Non-pigmented ciliary epithelial cell (primary cell): ENCODE measurements at regions not wholly inside any gene's neighbourhood (a gene's known extent, or its start where the extent isn't known, plus 50 kb on each side); places are given as distances from the start of the nearest gene placed in this dataset.
"Not testable (repeated sequence)": the region's sequence is repeated elsewhere in the genome, so short reads cannot be mapped to it uniquely, and the experiment has no call there.

Source experiments
- DNase-seq: peaks from one replicate; pipeline ENCODE4 v3.0.0-alpha.2; 2010; ENCODE audit warnings: low read depth

DNA sequence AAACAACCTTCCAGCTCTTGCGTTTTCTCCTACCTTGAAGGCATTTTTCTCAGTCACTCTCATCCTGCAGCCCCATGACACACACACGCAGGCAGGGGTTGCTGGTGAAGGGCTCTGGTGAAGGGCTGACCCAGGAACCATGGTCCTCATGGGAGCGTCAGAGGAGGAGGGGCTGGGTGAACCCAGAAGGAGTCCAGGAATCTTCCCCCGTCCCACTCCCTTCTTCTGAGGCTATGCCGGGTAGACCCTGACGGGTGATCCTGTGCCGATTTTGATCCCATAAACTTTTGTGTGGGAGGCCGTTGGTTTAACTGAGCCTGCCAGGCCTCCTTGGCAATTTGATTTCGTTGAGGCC lies 278.4 kb upstream of the FOXF1 start:
- DNase-seq = no peak

DNA sequence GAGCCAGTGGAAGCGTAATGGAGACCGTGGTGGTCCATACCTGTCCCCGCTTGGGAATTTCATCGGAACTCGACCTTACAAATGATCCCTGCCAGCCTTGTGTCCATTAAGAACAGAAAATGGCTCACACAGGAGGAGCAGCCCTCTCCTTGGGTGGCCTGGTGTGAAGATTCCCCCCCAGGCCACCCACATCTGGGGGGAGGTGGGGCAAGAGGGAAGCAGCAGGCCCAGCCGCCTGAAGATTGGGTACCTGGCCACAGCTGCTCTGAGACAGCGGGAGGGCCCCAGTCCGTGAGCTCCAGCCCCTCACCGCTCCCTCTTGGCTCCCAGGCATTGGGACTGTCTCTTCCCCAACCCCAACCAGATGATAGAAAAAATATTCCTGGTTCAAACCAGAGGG lies 277.8 kb upstream of the FOXF1 start:
- no peak for DNase-seq

DNA sequence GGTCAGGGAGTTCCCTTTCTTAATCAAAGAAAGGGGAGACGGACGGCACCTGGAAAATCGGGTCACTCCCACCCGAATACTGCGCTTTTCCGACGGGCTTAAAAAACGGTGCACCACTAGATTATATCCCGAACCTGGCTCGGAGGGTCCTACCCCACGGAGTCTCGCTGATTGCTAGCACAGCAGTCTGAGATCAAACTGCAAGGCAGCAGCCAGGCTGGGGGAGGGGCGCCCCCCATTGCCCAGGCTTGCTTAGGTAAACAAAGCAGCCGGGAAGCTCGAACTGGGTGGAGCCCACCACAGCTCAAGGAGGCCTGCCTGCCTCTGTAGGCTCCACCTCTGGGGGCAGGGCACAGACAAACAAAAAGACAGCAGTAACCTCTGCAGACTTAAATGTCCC lies 276.8 kb upstream of the FOXF1 start:
- not testable (repeated sequence) for DNase-seq

DNA sequence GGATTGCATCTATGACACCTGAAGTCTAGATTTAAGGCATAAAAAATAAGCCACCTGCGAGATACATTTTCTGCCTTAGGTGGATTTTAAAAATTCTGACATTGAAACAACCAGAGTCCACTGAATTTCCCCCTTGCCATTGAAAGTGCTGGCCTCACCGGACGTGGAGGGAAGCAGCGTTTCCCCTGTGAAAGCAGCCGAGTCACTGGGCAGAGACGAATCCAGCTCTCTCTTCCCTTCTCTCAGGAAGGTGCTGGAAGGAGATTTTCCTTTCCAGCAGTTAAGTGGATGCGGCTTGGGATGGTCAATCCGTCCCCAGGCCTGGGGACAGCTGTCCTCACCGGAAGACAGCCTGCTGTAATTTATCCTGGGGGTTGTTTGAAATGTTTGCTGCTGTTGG lies 270.9 kb upstream of the FOXF1 start:
- no peak for DNase-seq

DNA sequence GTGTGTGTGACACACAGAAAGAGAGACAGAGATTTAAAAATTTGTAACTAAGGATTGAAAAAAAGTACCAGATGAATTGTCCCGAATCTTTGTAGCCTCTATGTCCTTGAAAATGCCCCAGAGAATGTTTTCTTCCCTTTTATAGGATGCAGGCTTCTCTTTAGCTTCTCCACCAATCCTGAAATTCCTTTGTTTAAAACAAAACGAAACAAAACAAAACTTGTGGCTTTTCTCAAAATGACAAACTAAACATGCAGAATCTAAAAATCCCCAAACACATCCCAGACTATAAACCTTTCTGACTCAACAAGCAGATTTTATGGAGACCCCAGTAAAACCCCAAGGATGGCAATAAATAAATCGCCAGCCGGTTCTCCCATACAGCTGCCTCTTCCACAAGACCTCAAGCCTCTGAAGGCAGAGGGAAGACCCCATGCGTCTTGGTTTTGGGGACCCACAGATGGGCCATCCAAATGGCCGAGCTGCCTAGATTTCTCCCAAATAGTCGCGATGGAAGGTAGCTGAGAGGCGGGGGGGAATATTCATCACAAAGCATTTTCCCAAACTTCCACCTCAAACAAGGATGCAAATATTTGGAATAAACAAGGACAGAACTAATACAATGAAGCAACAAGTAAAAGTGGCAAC lies 269.5 kb upstream of the FOXF1 start:
- no peak for DNase-seq

DNA sequence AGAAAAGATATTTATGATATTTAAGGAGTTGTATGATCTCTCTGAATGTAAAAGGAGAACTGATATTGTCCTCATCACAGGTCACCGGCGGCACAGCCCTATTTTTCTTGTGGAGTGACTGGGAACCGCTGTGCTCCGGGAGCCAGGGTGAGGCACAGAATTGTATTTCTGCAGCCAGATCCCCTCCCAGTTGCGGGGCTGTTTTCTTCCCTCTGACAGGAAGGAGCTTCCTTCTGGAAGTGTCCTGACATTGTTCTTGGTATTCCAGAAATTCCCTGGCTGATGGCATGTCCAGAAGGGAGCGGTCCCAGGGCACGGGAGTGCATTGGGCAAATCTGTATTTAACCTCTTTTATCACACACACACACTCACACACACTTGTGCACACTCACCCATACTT lies 268.6 kb upstream of the FOXF1 start:
- DNase-seq = no peak

DNA sequence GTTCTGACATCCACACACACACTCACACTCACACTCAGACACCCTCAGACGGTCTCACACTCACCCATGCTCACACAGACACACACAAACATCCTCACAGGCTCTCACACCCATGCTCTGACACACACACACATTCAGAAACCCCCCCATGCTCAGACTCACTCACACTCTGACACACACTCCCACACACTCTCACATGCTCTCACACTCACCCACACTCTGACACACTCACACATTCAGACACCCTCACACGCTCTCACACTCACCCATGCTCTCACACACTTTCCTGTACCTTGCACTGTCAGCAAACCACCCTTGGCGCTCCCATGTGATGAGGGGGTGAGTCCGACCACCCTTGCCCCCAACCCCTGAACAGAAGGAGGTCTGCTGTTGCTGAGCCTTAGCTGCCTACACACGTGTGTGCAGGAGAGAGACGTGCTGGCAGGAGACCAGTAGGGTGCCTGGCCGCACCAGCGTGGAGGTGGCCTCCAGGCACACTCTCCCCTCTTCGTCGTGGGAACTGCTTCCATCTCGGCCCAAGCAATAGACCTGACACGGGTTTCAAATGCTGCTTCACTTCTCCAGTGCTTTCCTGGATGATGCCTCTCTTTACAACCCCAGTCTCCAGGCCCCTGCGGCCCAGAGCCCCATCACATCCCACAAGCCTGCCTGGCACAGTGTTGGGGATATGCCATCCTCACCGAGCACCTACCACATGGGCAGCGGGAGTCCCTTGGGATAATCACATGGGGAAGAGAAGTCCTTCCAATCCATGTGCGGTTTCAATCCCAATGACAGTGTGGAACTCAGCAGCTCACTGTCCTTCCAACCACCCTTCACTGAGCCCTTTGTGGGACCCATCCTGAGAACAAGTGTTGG lies 267.8 kb upstream of the FOXF1 start:
- DNase-seq = no peak

DNA sequence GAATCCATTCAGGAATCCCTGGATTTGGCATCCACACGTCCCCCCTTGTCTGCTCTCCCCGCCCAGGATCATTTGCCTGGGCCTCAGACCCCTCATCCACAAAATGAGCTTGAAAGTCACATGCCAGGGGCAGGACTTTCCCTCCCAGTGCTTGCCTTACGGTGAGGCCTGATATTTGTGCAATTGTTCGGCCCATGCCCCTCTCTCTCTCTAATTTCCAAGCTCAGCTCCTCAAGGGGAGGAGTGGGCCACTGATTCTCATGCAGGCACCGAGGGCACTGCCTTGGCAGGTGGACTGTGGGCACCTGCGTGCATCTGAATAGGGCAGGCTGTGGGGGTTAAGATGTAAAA lies 267.2 kb upstream of the FOXF1 start:
- DNase-seq = no peak

DNA sequence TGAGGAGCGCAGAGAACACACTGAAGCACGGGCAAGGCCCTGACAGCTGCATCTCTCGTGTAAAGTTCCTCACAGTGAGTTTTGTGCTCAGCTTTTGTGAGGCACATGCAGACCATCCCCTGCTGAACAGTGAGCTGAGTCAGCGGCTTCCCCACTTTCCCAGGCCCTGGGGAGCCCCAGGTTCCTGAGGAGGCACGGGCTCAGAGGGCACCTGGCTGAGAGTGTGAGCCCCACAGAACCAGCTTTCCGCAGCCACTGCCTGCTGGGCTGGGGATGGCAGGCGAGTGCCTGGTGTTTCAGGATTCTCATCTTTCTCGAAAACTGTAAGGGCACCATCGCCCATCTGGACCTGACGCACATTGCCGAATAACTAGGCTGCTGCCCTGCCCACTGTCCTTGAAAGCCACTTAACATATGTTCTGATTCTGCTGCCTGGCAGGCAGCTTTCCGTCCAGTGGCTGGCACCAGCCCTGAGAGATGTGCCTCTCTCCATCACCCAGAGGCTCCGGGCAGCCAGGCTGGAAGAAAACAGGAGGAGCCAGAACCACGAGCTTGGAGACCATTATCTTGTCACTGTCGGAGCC lies 266.7 kb upstream of the FOXF1 start:
- DNase-seq = no peak

DNA sequence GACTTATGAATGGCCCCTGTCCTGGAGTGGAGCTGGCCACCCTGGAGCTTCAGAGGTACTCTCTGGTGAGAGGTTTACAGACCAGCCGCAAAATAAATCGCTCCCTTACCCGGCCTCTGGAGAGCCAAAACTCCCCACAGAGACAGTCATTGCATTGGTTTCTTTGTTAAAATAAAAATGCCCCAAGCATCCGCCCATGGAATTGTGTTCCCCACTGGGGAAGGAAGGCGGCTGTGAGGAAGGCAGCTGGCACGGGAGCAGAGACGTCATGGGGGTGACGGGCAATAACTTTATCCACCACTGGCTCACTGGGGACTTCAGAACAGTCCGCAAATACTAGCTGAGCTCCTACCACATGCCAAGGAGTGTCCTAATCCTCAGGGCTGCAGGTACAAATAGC lies 266.2 kb upstream of the FOXF1 start:
- DNase-seq = no peak

DNA sequence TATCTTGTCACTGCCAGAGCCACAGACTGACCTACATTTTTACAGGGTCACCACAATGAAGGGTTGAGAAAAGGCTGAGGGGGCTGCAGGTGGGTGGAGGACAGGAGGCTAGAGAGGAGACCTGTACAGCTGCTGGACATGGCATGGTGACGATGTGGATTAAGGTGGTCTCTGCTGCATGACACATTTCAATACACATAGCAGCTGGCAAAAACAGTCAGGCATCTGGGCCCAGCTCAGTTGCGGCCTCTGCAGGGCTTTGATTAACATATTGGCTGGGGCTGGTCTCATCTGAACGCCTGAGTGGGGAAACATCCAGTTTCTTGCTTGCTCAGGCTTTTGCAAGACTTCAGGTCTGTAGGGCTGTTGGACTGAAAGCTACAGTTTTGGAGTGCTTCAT lies 265.4 kb upstream of the FOXF1 start:
- DNase-seq = no peak

DNA sequence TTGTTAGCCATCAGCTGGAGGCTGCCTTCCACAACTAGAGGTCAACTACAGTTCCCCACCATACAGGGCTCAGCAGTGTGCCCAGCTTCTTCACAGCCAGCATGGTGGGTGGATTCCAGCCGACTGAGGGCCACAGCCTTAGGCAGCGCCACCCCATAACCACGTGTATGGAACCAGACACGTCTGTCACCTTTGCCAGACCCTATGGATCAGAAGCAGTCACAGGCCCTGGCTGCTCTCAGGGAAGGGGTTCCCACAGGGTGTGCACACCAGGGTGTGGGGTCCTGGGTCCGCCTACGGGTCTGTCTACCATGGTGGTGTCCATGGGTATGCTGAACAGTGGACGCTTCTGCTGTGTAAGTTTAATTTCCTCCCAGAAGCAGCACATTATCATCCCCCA lies 265.0 kb upstream of the FOXF1 start:
- DNase-seq = no peak

DNA sequence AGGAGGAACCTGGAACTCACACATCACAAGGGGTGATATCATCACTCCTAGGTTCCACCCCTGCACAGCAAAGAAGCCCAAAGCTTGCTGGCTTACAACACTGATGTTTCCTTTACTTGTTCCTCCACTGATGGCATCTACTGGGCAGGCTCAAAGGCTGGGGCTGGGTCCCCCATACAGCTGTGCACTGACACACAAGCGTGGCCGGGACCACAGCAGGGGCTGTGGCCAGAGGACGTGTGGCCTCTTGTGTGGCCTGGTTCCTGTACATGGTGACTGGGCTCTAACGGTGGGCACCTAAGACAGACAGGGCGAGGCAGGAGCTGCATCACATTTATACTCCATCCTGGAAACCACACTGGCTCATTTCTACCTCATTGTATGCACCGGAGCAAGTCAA lies 264.4 kb upstream of the FOXF1 start:
- DNase-seq = no peak

DNA sequence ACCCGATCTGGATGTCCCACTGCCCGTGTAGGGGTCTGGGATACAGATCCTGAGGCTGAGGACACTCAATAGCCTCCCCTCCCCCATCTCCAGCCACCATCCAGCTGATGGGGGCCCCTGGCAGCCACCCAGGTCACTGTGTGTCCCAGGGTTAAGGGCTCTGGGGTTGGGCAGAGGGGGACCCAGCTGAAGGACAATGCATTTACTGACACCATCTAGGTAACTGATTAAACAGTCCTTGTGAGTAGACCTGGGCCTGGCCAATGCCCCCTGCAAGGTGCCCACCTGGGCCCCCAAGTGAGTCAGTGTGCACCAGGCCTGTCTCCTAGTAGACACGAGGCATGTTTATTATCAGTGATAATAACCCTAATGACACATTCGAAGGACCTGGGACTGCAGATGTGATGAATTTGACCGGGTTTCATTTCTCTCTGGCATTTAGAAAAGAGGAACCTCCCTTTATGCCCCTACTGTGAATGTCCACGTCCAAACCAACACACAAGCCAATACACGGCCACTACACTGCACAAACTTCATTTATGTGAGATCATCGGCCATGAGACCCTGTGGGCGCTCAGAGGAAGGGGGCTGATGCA lies 261.9 kb upstream of the FOXF1 start:
- DNase-seq = no peak

DNA sequence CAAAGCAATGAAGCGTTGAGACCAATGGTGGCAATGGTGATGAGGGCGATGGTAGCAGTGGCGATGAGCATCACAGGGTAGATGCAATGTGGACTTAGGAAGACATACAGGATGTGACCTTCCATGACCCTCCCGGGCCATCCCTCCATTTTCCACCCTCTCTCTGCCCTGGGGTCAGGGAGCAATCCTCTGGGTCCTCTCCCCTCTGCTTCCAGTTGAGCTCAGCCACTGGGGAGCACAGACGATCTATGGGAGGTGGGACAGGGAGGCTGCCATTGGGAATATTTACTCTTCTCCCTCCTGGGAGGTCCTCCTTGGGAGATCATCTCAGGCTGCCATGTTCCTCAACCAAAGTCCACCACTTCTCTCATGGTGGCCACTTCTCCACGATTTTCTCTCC lies 260.7 kb upstream of the FOXF1 start:
- no peak for DNase-seq

DNA sequence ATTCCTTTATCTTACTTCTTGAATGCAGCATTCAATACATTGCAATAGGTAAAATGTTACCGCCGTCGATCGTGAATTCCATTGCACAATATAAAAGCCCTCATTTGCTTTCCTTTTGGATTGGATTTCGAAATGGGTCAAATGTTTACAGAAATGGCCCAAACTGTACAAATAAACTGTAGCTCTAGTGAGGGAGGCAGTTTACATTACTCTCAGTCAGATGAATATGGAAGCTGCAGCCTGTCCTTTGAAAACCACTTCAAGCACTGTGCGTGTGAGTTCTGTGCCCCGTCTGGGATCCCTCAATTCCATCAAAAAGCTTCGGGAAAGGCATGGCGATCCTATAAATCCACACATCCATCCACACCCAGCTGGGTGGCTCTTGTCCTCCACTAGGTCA lies 258.6 kb upstream of the FOXF1 start:
- DNase-seq = no peak

DNA sequence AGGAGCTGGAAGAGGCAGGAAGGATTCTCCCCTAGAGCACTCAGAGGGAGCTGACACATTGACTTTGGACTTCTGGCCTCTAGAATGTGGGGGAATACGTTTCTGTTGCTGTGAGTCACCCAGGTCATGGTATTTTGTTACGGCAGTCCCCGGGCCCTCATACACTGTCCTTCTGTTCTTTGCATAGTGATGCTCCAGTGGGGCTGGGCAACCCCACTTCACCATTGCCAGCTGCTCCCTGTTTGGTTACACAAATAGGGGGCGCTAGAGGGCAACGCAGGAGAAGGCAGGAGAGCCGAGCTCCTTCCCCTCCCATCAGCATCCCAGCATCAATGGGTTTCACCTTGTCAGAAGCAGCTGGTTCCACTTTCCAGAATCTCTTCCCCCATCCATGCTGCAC lies 257.7 kb upstream of the FOXF1 start:
- no peak for DNase-seq

DNA sequence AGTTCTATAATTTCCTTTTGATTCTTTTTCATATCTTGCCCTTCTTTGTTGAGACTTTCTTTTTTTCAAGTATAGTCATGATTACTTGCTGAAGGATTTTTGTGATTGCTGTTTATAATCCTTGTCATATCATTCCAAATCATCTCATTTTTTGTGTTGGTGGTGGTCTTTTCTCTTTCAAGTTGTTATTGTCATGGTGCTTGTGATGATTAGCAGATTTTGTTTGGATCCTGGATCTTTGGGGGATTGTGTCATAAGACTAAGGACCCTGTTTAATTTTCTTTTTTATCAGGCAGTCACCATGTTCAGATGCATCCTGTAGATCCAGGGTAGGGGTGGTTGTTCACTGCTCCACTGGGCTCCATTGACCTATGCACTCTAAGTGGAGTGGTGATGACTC lies 254.4 kb upstream of the FOXF1 start:
- no peak for DNase-seq

DNA sequence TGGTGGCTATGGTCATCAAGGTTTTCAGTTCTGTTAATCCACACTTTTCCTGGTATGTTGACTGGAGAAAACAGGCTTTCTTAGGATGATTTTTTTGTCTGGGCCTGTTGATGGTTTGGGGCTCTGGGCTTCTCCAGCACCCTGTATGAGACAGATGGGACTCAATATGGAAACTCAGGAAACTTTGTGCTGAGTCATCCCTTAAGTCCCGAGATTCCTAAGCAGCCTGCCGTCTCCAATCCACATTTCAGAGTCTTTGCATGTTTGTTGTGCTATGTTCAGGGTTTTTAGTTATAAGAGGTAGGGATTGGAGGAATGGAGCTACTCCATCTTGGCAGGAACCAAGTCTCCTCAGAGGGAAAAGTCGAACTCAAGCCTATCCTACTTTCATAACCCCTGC lies 253.3 kb upstream of the FOXF1 start:
- DNase-seq = no peak

DNA sequence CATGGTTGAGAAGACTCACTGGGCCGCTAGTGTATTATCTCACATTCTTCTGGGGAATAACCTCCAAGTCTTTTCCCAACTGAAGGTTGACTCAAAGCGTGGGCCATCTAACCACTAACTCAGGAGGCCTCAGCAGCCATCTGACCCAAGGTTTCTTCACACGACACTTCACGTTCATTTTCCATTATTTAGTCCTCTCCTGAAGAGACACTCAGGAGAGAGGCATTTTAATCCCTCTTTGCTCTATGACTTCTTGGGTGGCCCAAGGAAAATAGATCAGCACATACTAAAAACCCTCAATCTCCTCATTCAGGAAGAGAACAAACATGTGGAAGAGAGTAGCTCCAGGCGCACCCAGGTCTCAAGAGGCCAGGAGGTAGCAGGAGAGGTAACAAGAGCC lies 252.8 kb upstream of the FOXF1 start:
- no peak for DNase-seq

DNA sequence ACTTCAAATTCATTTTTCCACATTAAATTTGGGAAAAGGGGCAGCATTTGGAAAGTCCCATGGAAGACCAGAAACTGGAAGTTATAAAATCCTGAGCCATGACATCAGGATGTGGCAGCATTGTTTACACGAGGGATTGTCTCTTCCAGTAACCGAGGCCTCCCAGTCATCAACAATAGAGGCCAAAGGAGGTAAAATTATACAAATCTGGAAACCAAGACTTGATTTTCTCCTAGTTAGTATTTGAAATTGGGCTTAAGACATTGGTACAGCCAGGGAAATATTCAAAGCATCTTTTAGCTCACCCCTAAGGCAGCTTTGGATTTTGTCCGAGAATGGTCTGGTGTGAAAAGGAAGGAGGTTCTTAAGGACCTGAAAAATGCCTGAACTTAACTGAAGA lies 251.6 kb upstream of the FOXF1 start:
- DNase-seq = no peak

DNA sequence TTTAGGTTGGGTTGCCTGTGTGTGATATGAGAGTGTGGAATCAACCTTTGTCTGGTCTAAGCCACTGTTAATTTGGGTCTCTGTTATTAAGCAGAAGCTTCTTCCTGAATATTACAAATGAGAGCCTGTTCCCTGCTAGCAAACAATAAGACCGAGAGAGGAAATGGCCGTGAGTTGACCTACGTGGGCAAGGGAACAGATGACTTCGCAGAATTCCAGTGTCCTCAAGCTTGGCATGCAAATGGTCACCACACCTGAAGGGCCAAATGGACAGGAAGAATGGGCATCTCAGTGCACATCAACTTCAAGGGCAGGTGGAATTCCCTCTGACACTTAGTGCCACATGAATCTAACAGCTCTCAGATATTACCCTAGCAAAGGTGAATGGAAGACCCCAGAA lies 250.8 kb upstream of the FOXF1 start:
- no peak for DNase-seq

DNA sequence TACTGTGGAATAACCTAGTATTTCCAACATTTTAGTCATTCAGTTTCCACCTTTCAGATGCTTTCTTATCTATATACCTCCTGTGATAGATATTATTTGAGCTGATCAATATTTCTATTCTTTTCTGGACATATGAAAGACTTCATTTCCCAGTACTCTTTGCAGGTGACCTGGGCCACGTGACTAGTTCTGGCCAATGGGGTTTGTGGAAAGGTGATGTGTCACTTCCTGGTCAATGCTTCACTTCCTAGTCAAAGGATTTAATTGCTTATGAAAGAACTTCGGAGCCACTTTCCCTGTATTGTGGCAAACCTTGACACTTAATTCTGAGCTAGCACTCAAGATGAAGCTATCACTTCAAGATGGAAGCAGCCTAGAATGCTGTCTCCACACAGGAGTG lies 248.9 kb upstream of the FOXF1 start:
- no peak for DNase-seq
